H9 (cell line): ENCODE measurements at regions not wholly inside any gene's neighbourhood (a gene's known extent, or its start where the extent isn't known, plus 50 kb on each side); places are given as distances from the start of the nearest gene placed in this dataset.

Experiments used
- DNase-seq: peaks from one replicate; pipeline ENCODE4 v3.0.0-alpha.2; 2017
- H2AFZ ChIP-seq: one replicate; pipeline ENCODE4 v1.6.1; 2013; ENCODE audit warnings: mild to moderate bottlenecking, low read length, control low read depth, moderate library complexity
- H2AK5ac ChIP-seq: 2 replicates; pipeline ENCODE4 v1.6.1; 2013; ENCODE audit warnings: low read length, control low read depth, mixed read lengths; ENCODE audit not compliant: insufficient read length
- H2BK120ac ChIP-seq: one replicate; pipeline ENCODE4 v1.6.1; 2013; ENCODE audit warnings: low read depth, mild to moderate bottlenecking, low read length, control low read depth, inconsistent platforms; ENCODE audit not compliant: poor library complexity, severe bottlenecking
- H2BK12ac ChIP-seq: 2 replicates; pipeline ENCODE4 v1.6.1; 2013; ENCODE audit warnings: low read length, control low read depth, mixed read lengths, low read depth; ENCODE audit not compliant: insufficient read length
- H2BK15ac ChIP-seq: 2 replicates; pipeline ENCODE4 v1.6.1; 2013; ENCODE audit warnings: low read depth, low read length, control low read depth
- H2BK20ac ChIP-seq: one replicate; pipeline ENCODE4 v1.6.1; 2013; ENCODE audit warnings: low read depth, mild to moderate bottlenecking, low read length, control low read depth, inconsistent platforms; ENCODE audit not compliant: poor library complexity, severe bottlenecking
- H2BK5ac ChIP-seq: 2 replicates; pipeline ENCODE4 v1.6.1; 2013; ENCODE audit warnings: low read length, control low read depth, mixed read lengths; ENCODE audit not compliant: insufficient read length
- H3K14ac ChIP-seq: 2 replicates; pipeline ENCODE4 v1.6.1; 2013; ENCODE audit warnings: low read length, control low read depth; ENCODE audit not compliant: insufficient read depth
- H3K18ac ChIP-seq: 2 replicates; pipeline ENCODE4 v1.6.1; 2013; ENCODE audit warnings: low read depth, mild to moderate bottlenecking, mixed read lengths, low read length, control low read depth; ENCODE audit not compliant: insufficient read length
- H3K23ac ChIP-seq: 2 replicates; pipeline ENCODE4 v1.6.1; 2013; ENCODE audit warnings: low read length, control low read depth, mixed read lengths, low read depth; ENCODE audit not compliant: insufficient read length
- H3K23me2 ChIP-seq: 2 replicates; pipeline ENCODE4 v1.6.1; 2013; ENCODE audit warnings: low read depth, mild to moderate bottlenecking, mixed read lengths, low read length, control low read depth; ENCODE audit not compliant: insufficient read length, poor library complexity, severe bottlenecking
- H3K27ac ChIP-seq: 2 replicates; pipeline ENCODE4 v1.5.1; 2013; ENCODE audit warnings: low read length, control low read depth, mixed read lengths, low read depth; ENCODE audit not compliant: insufficient read length
- H3K27me3 ChIP-seq: 2 replicates; pipeline ENCODE4 v1.6.1; 2013; ENCODE audit warnings: low read length, control low read depth, inconsistent platforms; ENCODE audit not compliant: insufficient read depth
- H3K4ac ChIP-seq: 2 replicates; pipeline ENCODE4 v1.6.1; 2013; ENCODE audit warnings: low read depth, mild to moderate bottlenecking, control low read depth, inconsistent platforms, low read length, moderate library complexity
- H3K4me1 ChIP-seq: 2 replicates; pipeline ENCODE4 v1.6.1; 2013; ENCODE audit warnings: low read length, control low read depth, inconsistent platforms; ENCODE audit not compliant: insufficient read depth
- H3K4me2 ChIP-seq: 2 replicates; pipeline ENCODE4 v1.6.1; 2013; ENCODE audit warnings: low read length, control low read depth, mixed read lengths; ENCODE audit not compliant: insufficient read length, insufficient read depth
- H3K56ac ChIP-seq: 2 replicates; pipeline ENCODE4 v1.6.1; 2013; ENCODE audit warnings: low read depth, mild to moderate bottlenecking, mixed read lengths, low read length, control low read depth; ENCODE audit not compliant: insufficient read length
- H3K79me1 ChIP-seq: 2 replicates; pipeline ENCODE4 v1.6.1; 2013; ENCODE audit warnings: low read depth, mild to moderate bottlenecking, moderate library complexity, low read length, control low read depth, inconsistent platforms; ENCODE audit not compliant: insufficient read depth, poor library complexity, severe bottlenecking
- H3K79me2 ChIP-seq: 2 replicates; pipeline ENCODE4 v1.6.1; 2013; ENCODE audit warnings: low read length, control low read depth, inconsistent platforms; ENCODE audit not compliant: insufficient read depth
- H3K9ac ChIP-seq: 2 replicates; pipeline ENCODE4 v1.6.1; 2013; ENCODE audit warnings: low read length, control low read depth, mixed read lengths; ENCODE audit not compliant: insufficient read length; ENCODE audit errors: extremely low read depth
- H3K9me3 ChIP-seq: one replicate; pipeline ENCODE4 v1.6.1; 2013; ENCODE audit warnings: low read depth, low read length, inconsistent platforms; ENCODE audit not compliant: control insufficient read depth
- H3T11ph ChIP-seq: one replicate; pipeline ENCODE4 v1.6.1; 2013; ENCODE audit warnings: mild to moderate bottlenecking, low read length, control low read depth, inconsistent platforms
- H4K20me1 ChIP-seq: one replicate; pipeline ENCODE4 v1.6.1; 2013; ENCODE audit not compliant: control insufficient read depth, insufficient read length, insufficient read depth
- H4K5ac ChIP-seq: 2 replicates; pipeline ENCODE4 v1.6.1; 2013; ENCODE audit warnings: low read depth, mild to moderate bottlenecking, mixed read lengths, low read length, control low read depth; ENCODE audit not compliant: insufficient read length
- H4K8ac ChIP-seq: replicated peaks from 2 replicates; pipeline ENCODE4 v1.6.1; 2013; ENCODE audit warnings: low read length, control low read depth, mixed read lengths, low read depth; ENCODE audit not compliant: insufficient read length
- H4K91ac ChIP-seq: 2 replicates; pipeline ENCODE4 v1.6.1; 2013; ENCODE audit warnings: low read depth, mild to moderate bottlenecking, moderate library complexity, mixed read lengths, low read length, control low read depth; ENCODE audit not compliant: insufficient read length
- H3K27ac Mint-ChIP-seq, 3 experiments: 2 replicates in 2 of 3; 3 replicates in 1 of 3; pipeline ENCODE4 v1.8.0; 2020 to 2021; ENCODE audit warnings: mixed read lengths in 3 of 3, mild to moderate bottlenecking in 1 of 3, moderate library complexity in 1 of 3
- H3K27me3 Mint-ChIP-seq: 2 replicates; pipeline ENCODE4 v1.8.0; 2021; ENCODE audit warnings: low read depth, mild to moderate bottlenecking, moderate library complexity, mixed read lengths
- H3K36me3 Mint-ChIP-seq, 3 experiments: 2 replicates in 2 of 3; 3 replicates in 1 of 3; pipeline ENCODE4 v1.8.0; 2020 to 2021; ENCODE audit warnings: low read depth in 3 of 3, mixed read lengths in 3 of 3; ENCODE audit not compliant: insufficient read depth in 1 of 3
- H3K4me1 Mint-ChIP-seq, 2 experiments: 2 replicates each; pipeline ENCODE4 v1.8.0; 2020; ENCODE audit warnings: mixed read lengths in 2 of 2
- H3K4me3 Mint-ChIP-seq, 2 experiments: 2 replicates in 1 of 2; 3 replicates in 1 of 2; pipeline ENCODE4 v1.8.0; 2020 to 2021; ENCODE audit warnings: mild to moderate bottlenecking in 2 of 2, mixed read lengths in 2 of 2, moderate library complexity in 1 of 2
- H3K9me3 Mint-ChIP-seq, 2 experiments: 2 replicates in 1 of 2; 3 replicates in 1 of 2; pipeline ENCODE4 v1.8.0; 2020; ENCODE audit warnings: mild to moderate bottlenecking in 2 of 2, mixed read lengths in 2 of 2, moderate library complexity in 1 of 2
- WGBS: extraction: QIAGEN DNeasy Blood & Tissue Kit; methylation state at CpG from one replicate; pipeline ENCODE4 v1.1.7; 2013; ENCODE audit warnings: missing lambda C conversion rate, low lambda C conversion rate, mixed read lengths; ENCODE audit not compliant: insufficient read length; ENCODE audit errors: extremely low coverage; 5-methylcytosine and 5-hydroxymethylcytosine counted together
- TF ChIP-seq, protein P1 (sequence below): fragments of 200-600 bp; sonication (generic); conservative IDR thresholded peaks from 3 replicates; pipeline ENCODE4 v1.8.0; 2021; ENCODE audit warnings: antibody characterized with exemption, mild to moderate bottlenecking

DNA sequence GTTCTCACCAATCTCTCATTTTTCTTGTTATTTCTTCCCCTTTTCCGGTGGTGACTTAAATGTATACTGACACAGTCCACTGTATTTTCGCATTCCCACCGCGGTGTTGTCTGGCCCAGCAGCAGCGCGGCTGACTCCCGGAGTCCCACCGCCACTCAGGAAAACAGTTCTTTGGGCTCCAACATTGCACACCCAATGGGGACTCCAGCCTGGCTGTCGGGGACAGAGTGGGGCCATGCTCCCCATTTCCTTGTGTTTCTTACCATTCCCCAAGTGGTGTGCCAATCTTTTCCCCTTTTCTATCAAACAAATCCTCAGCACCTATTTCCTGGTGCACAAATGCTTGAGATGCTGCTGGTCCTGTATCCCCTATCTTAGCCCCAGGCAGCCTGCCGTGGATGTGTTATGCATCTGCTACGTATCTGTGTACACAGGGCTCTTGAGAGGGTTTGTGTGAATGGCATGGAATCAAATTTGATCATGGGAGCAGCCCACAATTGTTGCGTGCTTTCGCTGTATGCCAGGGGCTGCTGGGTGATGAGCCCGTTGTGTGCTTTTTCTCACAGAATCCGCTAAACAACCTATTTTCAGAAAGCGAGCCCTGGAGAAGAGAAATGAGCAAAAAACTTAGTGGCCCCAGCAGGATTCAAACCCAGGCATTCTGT lies 219.1 kb upstream of the RGMA start:
- Histone ChIP-seq H2BK12ac (no peak overlapping the region), H3K23ac (no peak overlapping the region), H4K91ac (no peak overlapping the region), H3K9me3 (no peaks in the 10 kb centered on the region), H2AK5ac (no peak overlapping the region), H4K20me1 (no peaks in the 10 kb centered on the region), H3T11ph (no peak overlapping the region), H4K5ac (no peak overlapping the region), H4K8ac (no peak overlapping the region), H3K79me1 (no peaks in the 10 kb centered on the region), H3K23me2 (no peaks in the 10 kb centered on the region), H3K79me2 (no peaks in the 10 kb centered on the region), H3K4me1 (peaks cover 1% of the 10 kb centered on the region; the same call in 1 of the 2 replicates), H2BK15ac (no peak overlapping the region), H3K9ac (no peak overlapping the region), H2BK5ac (no peak overlapping the region), H3K56ac (no peak overlapping the region), H2AFZ (no peak overlapping the region), H3K14ac (no peak overlapping the region), H3K4me2 (no peak overlapping the region), H2BK120ac (no peak overlapping the region), H3K4ac (no peak overlapping the region), H3K27me3 (no peaks in the 10 kb centered on the region), H3K18ac (no peak overlapping the region), H3K27ac (no peak overlapping the region), H2BK20ac (no peak overlapping the region)
- TF ChIP-seq, protein P1, sequence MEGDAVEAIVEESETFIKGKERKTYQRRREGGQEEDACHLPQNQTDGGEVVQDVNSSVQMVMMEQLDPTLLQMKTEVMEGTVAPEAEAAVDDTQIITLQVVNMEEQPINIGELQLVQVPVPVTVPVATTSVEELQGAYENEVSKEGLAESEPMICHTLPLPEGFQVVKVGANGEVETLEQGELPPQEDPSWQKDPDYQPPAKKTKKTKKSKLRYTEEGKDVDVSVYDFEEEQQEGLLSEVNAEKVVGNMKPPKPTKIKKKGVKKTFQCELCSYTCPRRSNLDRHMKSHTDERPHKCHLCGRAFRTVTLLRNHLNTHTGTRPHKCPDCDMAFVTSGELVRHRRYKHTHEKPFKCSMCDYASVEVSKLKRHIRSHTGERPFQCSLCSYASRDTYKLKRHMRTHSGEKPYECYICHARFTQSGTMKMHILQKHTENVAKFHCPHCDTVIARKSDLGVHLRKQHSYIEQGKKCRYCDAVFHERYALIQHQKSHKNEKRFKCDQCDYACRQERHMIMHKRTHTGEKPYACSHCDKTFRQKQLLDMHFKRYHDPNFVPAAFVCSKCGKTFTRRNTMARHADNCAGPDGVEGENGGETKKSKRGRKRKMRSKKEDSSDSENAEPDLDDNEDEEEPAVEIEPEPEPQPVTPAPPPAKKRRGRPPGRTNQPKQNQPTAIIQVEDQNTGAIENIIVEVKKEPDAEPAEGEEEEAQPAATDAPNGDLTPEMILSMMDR = no peak
- no peak overlapping the region for H3K4me3 Mint-ChIP-seq
- H3K9me3 Mint-ChIP-seq = no peaks in the 10 kb centered on the region
- H3K27me3 Mint-ChIP-seq = peaks cover 19% of the 10 kb centered on the region
- H3K36me3 Mint-ChIP-seq = no peaks in the 10 kb centered on the region
- no peak for DNase-seq
- H3K4me1 Mint-ChIP-seq = peaks cover 8 to 21% of the 10 kb centered on the region in 2 experiments
- no peak overlapping the region; a peak in 1 of 7 replicates for H3K27ac Mint-ChIP-seq
- WGBS = no CpG with 5 or more reads among the region's 16 CpGs
